AML-193 (cell line): ENCODE measurements at regions not wholly inside any gene's neighbourhood (a gene's known extent, or its start where the extent isn't known, plus 50 kb on each side); places are given as distances from the start of the nearest gene placed in this dataset.
"Not testable (repeated sequence)": the region's sequence is repeated elsewhere in the genome, so short reads cannot be mapped to it uniquely, and the experiment has no call there.

Experiments
- DNase-seq, 2 experiments: peaks; one replicate each; lab custom pipeline; 2025; lab: John Stamatoyannopoulos, UW

- peak; percentile 40 to 43 for DNase-seq
Measured at GRCh38 chr5:38607396-38607795, 51.0 kb upstream of the LIFR start.

GRCh38 chr5:38607930-38608564 lies 51.6 kb upstream of the LIFR start:
- no peak for DNase-seq

DNA sequence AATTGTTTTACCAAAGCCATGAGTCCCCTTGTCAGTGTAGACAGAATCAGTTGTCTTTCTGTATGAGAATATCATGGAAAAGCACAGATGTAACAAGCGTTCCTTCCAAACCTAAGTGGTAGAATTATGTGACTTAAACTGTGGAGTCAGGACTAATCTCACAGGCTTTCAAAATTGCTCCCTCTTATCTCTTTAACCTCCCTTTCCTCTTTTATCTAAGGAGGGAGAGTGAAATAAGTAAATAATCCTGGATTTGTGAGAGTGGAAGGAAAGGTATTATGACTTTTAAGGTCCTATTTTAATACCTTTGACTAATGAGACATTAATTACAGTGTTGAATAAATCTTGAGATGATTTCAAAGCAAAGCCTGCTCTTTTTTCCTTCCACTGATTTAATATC lies 52.4 kb upstream of the LIFR start:
- no peak for DNase-seq

DNA sequence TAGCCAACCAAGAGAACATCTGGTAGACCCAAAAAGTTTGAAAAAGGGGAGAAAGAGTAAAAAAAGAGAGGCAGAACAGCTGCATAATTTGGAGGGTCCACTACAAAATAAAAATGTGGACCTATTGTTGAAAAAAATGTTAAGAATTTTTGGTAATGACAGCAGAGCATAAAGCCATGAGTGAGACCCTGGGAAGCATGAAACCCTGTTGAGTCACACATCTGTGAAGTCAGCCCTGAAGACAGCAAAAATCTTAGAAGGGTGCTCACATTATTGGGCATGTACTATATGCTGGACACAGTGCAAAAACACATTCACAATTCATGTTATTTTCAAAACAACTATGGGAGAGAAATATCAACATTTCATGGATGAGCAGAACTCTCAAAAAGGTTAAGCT lies 56.4 kb upstream of the LIFR start:
- DNase-seq, result no peak

DNA sequence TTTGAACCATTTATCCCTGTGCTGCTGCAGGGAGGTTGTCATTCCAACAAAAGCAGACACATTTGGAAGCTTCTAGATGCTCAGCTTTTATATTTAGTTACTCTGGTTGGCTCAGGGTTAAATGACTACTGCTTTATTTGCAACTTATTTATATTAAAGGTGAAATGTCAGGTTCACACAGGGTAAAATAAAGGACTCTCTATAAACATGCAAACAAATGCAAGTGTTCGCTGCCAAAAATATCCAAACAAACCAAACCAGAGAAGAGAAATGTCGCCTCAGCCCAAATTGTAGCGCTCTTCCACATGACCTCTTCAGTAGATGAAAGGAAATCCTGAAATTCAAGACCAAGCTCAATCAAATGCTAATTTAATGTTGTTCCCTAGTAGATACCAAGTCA lies 57.0 kb upstream of the LIFR start:
- no peak for DNase-seq

GRCh38 chr5:38613992-38614836 lies 57.8 kb upstream of the LIFR start:
- DNase-seq, result no peak

GRCh38 chr5:38615042-38615441 lies 58.6 kb upstream of the LIFR start:
- no peak for DNase-seq

DNA sequence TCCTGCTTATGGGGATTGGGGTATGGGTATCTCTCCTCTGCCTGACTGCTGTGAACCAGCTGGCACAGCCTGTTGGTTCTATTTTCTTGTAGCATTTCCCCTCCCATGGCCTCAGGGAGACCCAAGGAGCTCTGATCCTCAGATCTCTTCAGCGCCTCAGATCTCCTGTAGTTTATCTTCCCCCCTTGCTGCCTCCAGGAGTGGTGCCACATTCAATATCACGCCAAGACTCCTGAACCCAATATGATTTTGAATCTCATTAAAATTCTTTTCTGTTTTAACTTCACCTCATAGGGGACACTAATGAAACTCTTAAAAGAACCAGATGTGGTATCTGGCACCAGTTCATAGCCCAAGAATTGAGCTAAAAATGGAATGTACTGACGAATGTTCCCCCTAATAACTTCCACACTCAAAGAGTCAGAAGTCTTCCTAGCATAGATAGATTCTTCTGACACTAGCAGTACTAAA lies 59.6 kb upstream of the LIFR start:
- DNase-seq, result no peak

DNA sequence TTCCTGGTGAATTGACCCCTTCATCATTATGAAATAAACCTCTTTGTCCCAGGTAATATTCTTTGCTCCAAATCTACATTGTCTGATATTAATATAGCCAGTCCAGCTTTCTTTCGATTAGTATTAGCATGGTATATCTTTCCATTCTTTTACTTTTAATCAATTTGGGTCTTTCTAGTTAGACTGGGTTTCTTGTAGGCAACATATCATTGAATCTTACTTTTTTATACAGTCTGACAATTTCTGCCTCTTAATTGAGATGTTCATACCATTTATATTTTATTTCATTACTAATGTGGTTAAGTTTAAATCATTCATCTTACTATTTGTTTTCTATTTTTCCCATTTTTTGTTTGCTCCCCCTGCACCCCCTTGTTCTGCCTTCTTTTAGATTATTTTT lies 61.7 kb upstream of the LIFR start:
- DNase-seq, result no peak

GRCh38 chr5:38621331-38621730 lies 64.9 kb upstream of the LIFR start:
- no peak for DNase-seq

DNA sequence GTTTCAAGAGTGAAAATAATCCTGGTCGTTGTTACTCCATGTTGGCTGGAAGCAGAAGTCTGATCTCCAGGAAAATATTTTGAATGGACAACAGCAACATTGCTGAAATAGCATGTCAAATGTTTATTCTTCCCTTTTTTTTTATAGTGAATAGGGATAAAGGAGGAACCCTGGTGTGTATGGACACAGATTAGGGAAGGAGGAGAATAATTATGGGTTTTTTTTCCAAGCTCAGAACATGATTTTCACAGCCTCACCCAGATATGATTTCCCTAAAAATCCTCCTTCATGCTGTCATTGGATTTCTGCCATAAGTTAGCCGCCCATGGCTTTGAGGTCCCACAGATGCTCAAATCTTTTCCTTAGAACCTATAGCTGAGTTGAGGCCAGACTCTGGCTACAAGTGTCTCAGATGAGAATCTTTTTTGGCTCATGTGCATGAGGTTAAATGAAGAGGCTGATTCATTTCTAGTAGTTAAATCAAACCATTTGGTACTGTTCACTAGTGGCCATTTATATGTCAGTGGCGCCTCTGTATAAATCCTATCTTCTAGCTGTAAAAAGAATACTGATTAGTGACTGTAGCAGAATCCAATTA lies 65.5 kb upstream of the LIFR start:
- DNase-seq, result no peak

DNA sequence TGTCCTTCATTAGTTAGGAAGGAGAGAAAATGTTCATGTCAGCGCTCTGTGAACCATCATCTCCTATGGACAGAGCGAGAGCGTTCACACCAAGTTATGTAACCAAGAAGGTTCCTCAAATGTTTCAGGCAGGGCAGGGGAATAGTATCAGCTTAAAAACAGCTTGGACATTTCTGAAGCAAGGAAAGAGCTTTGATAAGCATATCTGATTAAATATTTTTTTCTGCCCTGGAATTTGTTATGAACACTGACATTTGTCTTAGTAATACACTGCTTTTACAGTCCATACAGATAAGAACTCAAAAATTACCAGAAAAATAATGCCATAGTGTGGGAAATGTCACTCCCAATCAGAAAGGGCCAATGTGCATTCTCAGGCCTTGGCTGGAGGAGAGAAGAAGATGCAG lies 66.3 kb upstream of the LIFR start:
- DNase-seq, result no peak

DNA sequence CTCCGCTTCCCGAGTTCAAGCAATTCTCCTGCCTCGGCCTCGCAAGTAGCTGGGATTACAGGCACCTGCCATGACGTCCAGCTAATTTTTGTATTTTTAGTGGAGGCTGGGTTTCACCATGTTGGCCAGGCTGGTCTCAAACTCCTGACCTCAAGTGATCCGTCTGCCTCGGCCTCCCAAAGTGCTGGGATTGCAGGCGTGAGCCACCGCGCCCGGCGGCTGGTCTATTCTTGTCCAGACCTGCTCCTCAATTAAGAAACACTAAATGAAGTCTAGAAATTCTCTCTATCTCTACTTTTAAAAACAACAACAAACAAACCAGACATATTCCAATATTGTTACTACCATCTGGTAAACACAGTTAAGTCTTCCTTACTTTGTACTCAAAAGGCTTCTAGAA lies 68.1 kb upstream of the LIFR start:
- DNase-seq, result not testable (repeated sequence)

GRCh38 chr5:38631376-38631775 lies 74.9 kb upstream of the LIFR start:
- DNase-seq, result not testable (repeated sequence)

- no peak for DNase-seq
Measured at GRCh38 chr5:38634568-38635369, 78.3 kb upstream of the LIFR start.

GRCh38 chr5:38636626-38637025 lies 80.2 kb upstream of the LIFR start:
- DNase-seq, result no peak

DNA sequence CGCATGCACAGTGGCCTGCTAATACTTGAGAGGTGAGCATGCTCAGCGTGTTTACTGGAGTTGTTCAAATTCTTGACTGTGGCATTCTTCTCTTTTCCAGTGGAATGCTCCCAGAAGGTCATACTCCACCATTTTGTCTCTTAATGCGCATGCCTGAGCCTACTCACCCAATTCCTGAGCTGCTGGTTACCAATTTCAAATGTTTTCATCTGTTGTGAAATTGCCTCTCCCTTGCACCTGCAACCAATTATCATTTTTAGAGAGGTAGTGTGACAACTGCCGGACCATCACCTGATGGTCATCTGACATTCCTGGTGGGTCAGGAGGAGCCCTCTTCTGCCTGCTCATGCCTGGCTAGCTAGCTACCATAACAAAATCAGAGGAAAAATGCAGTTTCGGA lies 82.2 kb upstream of the LIFR start:
- no peak for DNase-seq

DNA sequence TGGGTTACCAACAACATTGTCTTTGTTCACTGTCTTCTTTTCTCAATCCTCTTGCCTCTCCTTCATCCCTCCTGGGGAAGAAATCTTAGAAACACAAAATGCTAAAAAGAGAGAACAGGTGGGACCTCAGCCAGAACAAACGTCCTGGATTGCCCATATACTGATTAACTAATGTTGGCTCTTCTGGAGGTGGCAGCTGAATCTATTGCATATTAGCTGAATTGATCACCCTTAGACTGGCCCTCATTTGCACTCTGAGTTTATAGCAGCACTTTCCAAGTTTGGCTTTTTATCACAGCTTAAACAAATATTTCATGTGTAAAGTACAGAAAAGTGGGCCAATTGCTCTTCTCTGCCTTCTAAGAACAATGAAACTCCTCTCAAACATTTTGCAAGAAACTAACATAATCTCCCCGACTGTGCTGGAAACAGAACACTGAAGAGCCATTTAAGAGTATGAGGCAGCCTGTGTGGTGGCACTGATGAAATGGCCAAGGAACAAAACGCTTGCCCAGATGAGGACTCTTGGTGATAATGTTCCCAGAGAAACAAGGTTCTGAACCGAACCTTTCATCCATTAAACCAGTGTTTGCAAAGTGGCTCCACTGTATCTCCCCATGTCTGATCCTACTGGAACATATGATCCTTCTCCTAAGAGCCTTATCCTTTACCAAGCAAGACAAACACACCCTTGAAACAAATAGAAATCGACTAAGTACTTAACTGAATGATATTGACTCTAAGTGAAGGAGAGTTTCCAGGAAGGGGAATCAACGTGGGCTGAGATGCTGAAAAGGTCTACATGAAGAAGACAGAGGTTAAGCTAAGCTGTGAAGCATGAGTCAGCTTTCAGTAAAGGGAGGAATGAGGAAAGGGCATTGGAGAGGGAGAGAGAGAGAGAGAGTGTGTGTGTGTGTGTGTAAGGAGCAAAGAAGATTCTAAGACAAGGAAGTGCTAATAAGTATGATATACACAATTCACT lies 83.2 kb upstream of the LIFR start:
- no peak for DNase-seq

- no peak for DNase-seq
Measured at GRCh38 chr5:38641003-38641402, 84.6 kb upstream of the LIFR start.

- no peak for DNase-seq
Measured at GRCh38 chr5:38642189-38642911, 85.9 kb upstream of the LIFR start.
